ENCODE measurements at regions not wholly inside any gene's neighbourhood (a gene's known extent, or its start where the extent isn't known, plus 50 kb on each side); places are given as distances from the start of the nearest gene placed in this dataset.
A peak's percentile ranks its signal among the peaks of the same experiment; 100 is the strongest.

- no peaks in the 10 kb centered on the region for H3K9me3 ChIP-seq
- DNase-seq, result no peak
- no peak overlapping the region for H3K4me3 ChIP-seq
- TF ChIP-seq CTCF (IDR thresholded peaks at IDR 0.05), result no peak
- TF ChIP-seq POLR2A (IDR thresholded peaks at IDR 0.05), result no peak
- TF ChIP-seq EP300 (IDR thresholded peaks at IDR 0.05), result no peak
- TF ChIP-seq POLR2AphosphoS5 (IDR thresholded peaks at IDR 0.05), result no peak
- H3K27me3 ChIP-seq, result peaks cover 0 to 39% (median 0%) of the 10 kb centered on the region in 3 donors
- H3K36me3 ChIP-seq, result no peaks in the 10 kb centered on the region
- no peak overlapping the region for H3K27ac ChIP-seq
- intact Hi-C loops (cut with DNase I; ENCODE audit: low total_unique reads), result no loop called here
- H3K4me1 ChIP-seq, result peaks cover 0 to 12% (median 3%) of the 10 kb centered on the region in 4 donors
- 70 to 87% (median 84%) methylated on average over 2 to 4 of the region's 4 CpGs for WGBS, 5 donors
These were observed 82.2 kb upstream of the HSPA9 start for GRCh38 chr5:138657360-138657759.

- no peak for DNase-seq
- Histone ChIP-seq H3K9me3 (no peaks in the 10 kb centered on the region), H3K4me1 (peaks cover 0 to 12% (median 3%) of the 10 kb centered on the region in 4 donors), H3K36me3 (no peaks in the 10 kb centered on the region), H3K4me3 (no peak overlapping the region), H3K27ac (no peak overlapping the region), H3K27me3 (peaks cover 0 to 43% (median 0%) of the 10 kb centered on the region in 3 donors)
- 67 to 79% (median 74%) methylated on average over 4 of the region's 4 CpGs for WGBS, 5 donors
- intact Hi-C loops (cut with DNase I; ENCODE audit: low total_unique reads), result no loop called here
- TF ChIP-seq POLR2A (IDR thresholded peaks at IDR 0.05), result no peak
- no peak for TF ChIP-seq CTCF (IDR thresholded peaks at IDR 0.05)
- TF ChIP-seq EP300 (IDR thresholded peaks at IDR 0.05), result no peak
- TF ChIP-seq POLR2AphosphoS5 (IDR thresholded peaks at IDR 0.05), result no peak
These were observed 81.7 kb upstream of the HSPA9 start for GRCh38 chr5:138656916-138657315.

- Histone ChIP-seq H3K27ac (no peak overlapping the region), H3K9me3 (no peaks in the 10 kb centered on the region), H3K27me3 (peaks cover 0 to 49% (median 0%) of the 10 kb centered on the region in 3 donors), H3K4me3 (no peak overlapping the region), H3K4me1 (peaks cover 0 to 12% (median 3%) of the 10 kb centered on the region in 4 donors), H3K36me3 (no peaks in the 10 kb centered on the region)
- DNase-seq, result peak in 1 of 2 donors; percentile 61
- TF ChIP-seq CTCF (IDR thresholded peaks at IDR 0.05) (no peak), POLR2AphosphoS5 (IDR thresholded peaks at IDR 0.05) (no peak), EP300 (IDR thresholded peaks at IDR 0.05) (no peak), POLR2A (IDR thresholded peaks at IDR 0.05) (no peak)
- 80 to 92% (median 84%) methylated on average over 5 to 6 of the region's 6 CpGs for WGBS, 5 donors
- intact Hi-C loops (cut with DNase I; ENCODE audit: low total_unique reads), result no loop called here
These were observed 80.5 kb upstream of the HSPA9 start for GRCh38 chr5:138655530-138656190.

- Histone ChIP-seq H3K36me3 (no peaks in the 10 kb centered on the region), H3K27me3 (peaks cover 0 to 58% (median 0%) of the 10 kb centered on the region in 3 donors), H3K4me3 (no peak overlapping the region), H3K27ac (no peak overlapping the region), H3K4me1 (peaks cover 0 to 12% (median 3%) of the 10 kb centered on the region in 4 donors), H3K9me3 (no peaks in the 10 kb centered on the region)
- intact Hi-C loops (cut with DNase I; ENCODE audit: low total_unique reads), result no loop called here
- TF ChIP-seq POLR2AphosphoS5 (IDR thresholded peaks at IDR 0.05) (no peak), EP300 (IDR thresholded peaks at IDR 0.05) (no peak), POLR2A (IDR thresholded peaks at IDR 0.05) (no peak), CTCF (IDR thresholded peaks at IDR 0.05) (no peak)
- peak in 1 of 2 donors; percentile 44 for DNase-seq
- WGBS, 5 donors, result 58 to 66% (median 61%) methylated on average over 8 of the region's 8 CpGs
These were observed 79.2 kb upstream of the HSPA9 start for GRCh38 chr5:138654281-138654867.

All from stomach (tissue), 8 donors.